ENCODE measurements at regions not wholly inside any gene's neighbourhood (a gene's known extent, or its start where the extent isn't known, plus 50 kb on each side); places are given as distances from the start of the nearest gene placed in this dataset.
"Not testable (repeated sequence)": the region's sequence is repeated elsewhere in the genome, so short reads cannot be mapped to it uniquely, and the experiment has no call there.

- peak; percentile 24 for DNase-seq
These were observed 93.0 kb downstream of the CRLF3 start for GRCh38 chr17:30731210-30732132.

- not testable (repeated sequence) for DNase-seq
These were observed 93.7 kb downstream of the CRLF3 start for GRCh38 chr17:30730837-30731209.

GRCh38 chr17:30730171-30730836 lies 94.2 kb downstream of the CRLF3 start:
- DNase-seq, result not testable (repeated sequence)

- DNase-seq, result not testable (repeated sequence)
These were observed 94.9 kb downstream of the CRLF3 start for GRCh38 chr17:30729471-30730170.

GRCh38 chr17:30727517-30727916 lies 97.0 kb downstream of the CRLF3 start:
- DNase-seq, result not testable (repeated sequence)

GRCh38 chr17:30726734-30727133 lies 97.8 kb downstream of the CRLF3 start:
- DNase-seq, result not testable (repeated sequence)

GRCh38 chr17:30726310-30726709 lies 98.2 kb downstream of the CRLF3 start:
- not testable (repeated sequence) for DNase-seq

- DNase-seq, result not testable (repeated sequence)
These were observed 100.3 kb downstream of the CRLF3 start for GRCh38 chr17:30724034-30724650.

GRCh38 chr17:30722114-30722780 lies 102.2 kb downstream of the CRLF3 start:
- not testable (repeated sequence) for DNase-seq

GRCh38 chr17:30720971-30721370 lies 103.5 kb downstream of the CRLF3 start:
- not testable (repeated sequence) for DNase-seq

GRCh38 chr17:30720013-30720471 lies 104.5 kb downstream of the CRLF3 start:
- no peak for DNase-seq

GRCh38 chr17:30719131-30719973 lies 105.1 kb downstream of the CRLF3 start:
- not testable (repeated sequence) for DNase-seq

- not testable (repeated sequence) for DNase-seq
These were observed 105.8 kb downstream of the CRLF3 start for GRCh38 chr17:30718691-30719090.

GRCh38 chr17:30718099-30718447 lies 106.4 kb downstream of the CRLF3 start:
- DNase-seq, result not testable (repeated sequence)

- DNase-seq, result no peak
These were observed 107.0 kb downstream of the CRLF3 start for GRCh38 chr17:30717291-30718098.

- DNase-seq, result no peak
These were observed 107.8 kb downstream of the CRLF3 start for GRCh38 chr17:30716461-30717290.

GRCh38 chr17:30714825-30715622 lies 109.5 kb downstream of the CRLF3 start:
- DNase-seq, result not testable (repeated sequence)

- DNase-seq, result not testable (repeated sequence)
These were observed 110.7 kb downstream of the CRLF3 start for GRCh38 chr17:30713805-30714204.

Data from cortex of kidney (tissue), 1 donor.